ENCODE measurements at regions not wholly inside any gene's neighbourhood (a gene's known extent, or its start where the extent isn't known, plus 50 kb on each side); places are given as distances from the start of the nearest gene placed in this dataset.

DNA sequence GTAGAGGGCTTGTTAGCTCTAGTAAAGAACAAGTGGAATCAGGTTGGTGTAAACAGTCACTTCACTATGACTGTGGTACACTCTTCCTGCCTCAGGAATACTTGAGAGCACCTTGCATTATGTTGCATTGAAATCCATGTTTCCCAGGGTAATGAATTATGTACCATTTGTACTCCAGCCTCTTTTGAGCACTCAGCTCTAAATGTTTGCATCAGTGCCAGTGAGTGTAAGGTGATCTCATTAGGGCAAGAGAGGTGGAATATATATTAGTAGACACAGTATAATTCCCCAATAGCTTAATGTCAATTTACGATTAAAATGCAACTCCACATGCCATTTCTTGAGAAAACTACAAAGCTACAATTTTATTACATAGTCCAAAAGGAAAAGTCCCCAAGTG is 319.6 kb upstream of the POU3F2 start:
- Histone ChIP-seq H4K20me1 (ENCODE audit: insufficient read depth, low read length) (no peaks in the 10 kb centered on the region), H3K4me2 (ENCODE audit: low read length) (no peak overlapping the region), H2AFZ (ENCODE audit: low read depth, low read length) (no peak overlapping the region), H3K79me2 (ENCODE audit: insufficient read depth, low read length) (no peaks in the 10 kb centered on the region), H3K27ac (ENCODE audit: low read depth, low read length) (no peak overlapping the region), H3K4me1 (ENCODE audit: insufficient read depth, low read length) (no peaks in the 10 kb centered on the region), H3K27me3 (ENCODE audit: insufficient read depth, low read length) (no peaks in the 10 kb centered on the region), H3K4me3 (ENCODE audit: insufficient read depth, low read depth, low read length) (no peak overlapping the region), H3K9me3 (ENCODE audit: insufficient read depth, low read depth, low read length) (no peaks in the 10 kb centered on the region), H3K9ac (ENCODE audit: low read length) (no peak overlapping the region), H3K36me3 (ENCODE audit: insufficient read depth, low read length) (no peaks in the 10 kb centered on the region)
- Mint-ChIP-seq H3K27ac (ENCODE audit: unreplicated experiment) (no peak overlapping the region), H3K36me3 (ENCODE audit: low read depth, unreplicated experiment) (no peaks in the 10 kb centered on the region), H3K4me1 (ENCODE audit: low read depth, unreplicated experiment) (no peaks in the 10 kb centered on the region), H3K4me3 (ENCODE audit: unreplicated experiment) (no peak overlapping the region), H3K27me3 (ENCODE audit: low read depth, unreplicated experiment) (no peaks in the 10 kb centered on the region), H3K9me3 (ENCODE audit: unreplicated experiment) (no peaks in the 10 kb centered on the region)
- no peak for FAIRE-seq
- no peak for DNase-seq (ENCODE audit: low read depth)
- no peak for TF ChIP-seq EZH2 (IDR thresholded peaks at IDR 0.05; ENCODE audit: insufficient read depth, low read length)
- TF ChIP-seq, protein P1, sequence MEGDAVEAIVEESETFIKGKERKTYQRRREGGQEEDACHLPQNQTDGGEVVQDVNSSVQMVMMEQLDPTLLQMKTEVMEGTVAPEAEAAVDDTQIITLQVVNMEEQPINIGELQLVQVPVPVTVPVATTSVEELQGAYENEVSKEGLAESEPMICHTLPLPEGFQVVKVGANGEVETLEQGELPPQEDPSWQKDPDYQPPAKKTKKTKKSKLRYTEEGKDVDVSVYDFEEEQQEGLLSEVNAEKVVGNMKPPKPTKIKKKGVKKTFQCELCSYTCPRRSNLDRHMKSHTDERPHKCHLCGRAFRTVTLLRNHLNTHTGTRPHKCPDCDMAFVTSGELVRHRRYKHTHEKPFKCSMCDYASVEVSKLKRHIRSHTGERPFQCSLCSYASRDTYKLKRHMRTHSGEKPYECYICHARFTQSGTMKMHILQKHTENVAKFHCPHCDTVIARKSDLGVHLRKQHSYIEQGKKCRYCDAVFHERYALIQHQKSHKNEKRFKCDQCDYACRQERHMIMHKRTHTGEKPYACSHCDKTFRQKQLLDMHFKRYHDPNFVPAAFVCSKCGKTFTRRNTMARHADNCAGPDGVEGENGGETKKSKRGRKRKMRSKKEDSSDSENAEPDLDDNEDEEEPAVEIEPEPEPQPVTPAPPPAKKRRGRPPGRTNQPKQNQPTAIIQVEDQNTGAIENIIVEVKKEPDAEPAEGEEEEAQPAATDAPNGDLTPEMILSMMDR (IDR thresholded peaks at IDR 0.05; ENCODE audit: insufficient read depth, low read depth, low read length), result no peak

- Histone ChIP-seq H3K36me3 (ENCODE audit: insufficient read depth, low read length) (no peaks in the 10 kb centered on the region), H3K4me2 (ENCODE audit: low read length) (no peak overlapping the region), H3K4me3 (ENCODE audit: insufficient read depth, low read depth, low read length) (no peak overlapping the region), H3K9ac (ENCODE audit: low read length) (no peak overlapping the region), H3K4me1 (ENCODE audit: insufficient read depth, low read length) (no peaks in the 10 kb centered on the region), H4K20me1 (ENCODE audit: insufficient read depth, low read length) (no peaks in the 10 kb centered on the region), H3K9me3 (ENCODE audit: insufficient read depth, low read depth, low read length) (no peaks in the 10 kb centered on the region), H3K27ac (ENCODE audit: low read depth, low read length) (no peak overlapping the region), H3K27me3 (ENCODE audit: insufficient read depth, low read length) (no peaks in the 10 kb centered on the region), H3K79me2 (ENCODE audit: insufficient read depth, low read length) (no peaks in the 10 kb centered on the region), H2AFZ (ENCODE audit: low read depth, low read length) (no peak overlapping the region)
- Mint-ChIP-seq H3K27me3 (ENCODE audit: low read depth, unreplicated experiment) (no peaks in the 10 kb centered on the region), H3K9me3 (ENCODE audit: unreplicated experiment) (peaks cover 3% of the 10 kb centered on the region), H3K36me3 (ENCODE audit: low read depth, unreplicated experiment) (no peaks in the 10 kb centered on the region), H3K27ac (ENCODE audit: unreplicated experiment) (no peak overlapping the region), H3K4me3 (ENCODE audit: unreplicated experiment) (no peak overlapping the region), H3K4me1 (ENCODE audit: low read depth, unreplicated experiment) (no peaks in the 10 kb centered on the region)
- FAIRE-seq, result no peak
- DNase-seq (ENCODE audit: low read depth), result no peak
- no peak for TF ChIP-seq EZH2 (IDR thresholded peaks at IDR 0.05; ENCODE audit: insufficient read depth, low read length)
- TF ChIP-seq, protein P1 (IDR thresholded peaks at IDR 0.05; ENCODE audit: insufficient read depth, low read depth, low read length), result no peak
Measured at GRCh38 chr6:98516206-98516605, 318.2 kb upstream of the POU3F2 start.

- peaks cover 3% of the 10 kb centered on the region for H3K9me3 Mint-ChIP-seq (ENCODE audit: unreplicated experiment)
- no peak overlapping the region for H3K4me2 ChIP-seq (ENCODE audit: low read length)
Measured at GRCh38 chr6:98516866-98517265, 317.5 kb upstream of the POU3F2 start.

More at GRCh38 chr6:98516866-98517265, 317.5 kb upstream of the POU3F2 start:
- no peaks in the 10 kb centered on the region for H3K79me2 ChIP-seq (ENCODE audit: insufficient read depth, low read length)
- no peak for TF ChIP-seq EZH2 (IDR thresholded peaks at IDR 0.05; ENCODE audit: insufficient read depth, low read length)
- TF ChIP-seq, protein P1 (IDR thresholded peaks at IDR 0.05; ENCODE audit: insufficient read depth, low read depth, low read length), result no peak
- Mint-ChIP-seq H3K27ac (ENCODE audit: unreplicated experiment) (no peak overlapping the region), H3K4me1 (ENCODE audit: low read depth, unreplicated experiment) (no peaks in the 10 kb centered on the region), H3K27me3 (ENCODE audit: low read depth, unreplicated experiment) (no peaks in the 10 kb centered on the region), H3K36me3 (ENCODE audit: low read depth, unreplicated experiment) (no peaks in the 10 kb centered on the region), H3K4me3 (ENCODE audit: unreplicated experiment) (no peak overlapping the region)
- H3K4me3 ChIP-seq (ENCODE audit: insufficient read depth, low read depth, low read length), result no peak overlapping the region
- no peaks in the 10 kb centered on the region for H3K4me1 ChIP-seq (ENCODE audit: insufficient read depth, low read length)
- no peak overlapping the region for H2AFZ ChIP-seq (ENCODE audit: low read depth, low read length)
- H3K9ac ChIP-seq (ENCODE audit: low read length), result no peak overlapping the region
- H3K27me3 ChIP-seq (ENCODE audit: insufficient read depth, low read length), result no peaks in the 10 kb centered on the region
- DNase-seq (ENCODE audit: low read depth) (no peak), FAIRE-seq (no peak)
- no peaks in the 10 kb centered on the region for H3K36me3 ChIP-seq (ENCODE audit: insufficient read depth, low read length)
- H3K9me3 ChIP-seq (ENCODE audit: insufficient read depth, low read depth, low read length), result no peaks in the 10 kb centered on the region
- no peaks in the 10 kb centered on the region for H4K20me1 ChIP-seq (ENCODE audit: insufficient read depth, low read length)
- H3K27ac ChIP-seq (ENCODE audit: low read depth, low read length), result no peak overlapping the region
